ENCODE measurements at regions not wholly inside any gene's neighbourhood (a gene's known extent, or its start where the extent isn't known, plus 50 kb on each side); places are given as distances from the start of the nearest gene placed in this dataset.
"Not testable (repeated sequence)": the region's sequence is repeated elsewhere in the genome, so short reads cannot be mapped to it uniquely, and the experiment has no call there.

- no peak overlapping the region for H3K4me3 ChIP-seq (replicated peaks; ENCODE audit: low read depth, low read length)
- TF ChIP-seq, protein P1, sequence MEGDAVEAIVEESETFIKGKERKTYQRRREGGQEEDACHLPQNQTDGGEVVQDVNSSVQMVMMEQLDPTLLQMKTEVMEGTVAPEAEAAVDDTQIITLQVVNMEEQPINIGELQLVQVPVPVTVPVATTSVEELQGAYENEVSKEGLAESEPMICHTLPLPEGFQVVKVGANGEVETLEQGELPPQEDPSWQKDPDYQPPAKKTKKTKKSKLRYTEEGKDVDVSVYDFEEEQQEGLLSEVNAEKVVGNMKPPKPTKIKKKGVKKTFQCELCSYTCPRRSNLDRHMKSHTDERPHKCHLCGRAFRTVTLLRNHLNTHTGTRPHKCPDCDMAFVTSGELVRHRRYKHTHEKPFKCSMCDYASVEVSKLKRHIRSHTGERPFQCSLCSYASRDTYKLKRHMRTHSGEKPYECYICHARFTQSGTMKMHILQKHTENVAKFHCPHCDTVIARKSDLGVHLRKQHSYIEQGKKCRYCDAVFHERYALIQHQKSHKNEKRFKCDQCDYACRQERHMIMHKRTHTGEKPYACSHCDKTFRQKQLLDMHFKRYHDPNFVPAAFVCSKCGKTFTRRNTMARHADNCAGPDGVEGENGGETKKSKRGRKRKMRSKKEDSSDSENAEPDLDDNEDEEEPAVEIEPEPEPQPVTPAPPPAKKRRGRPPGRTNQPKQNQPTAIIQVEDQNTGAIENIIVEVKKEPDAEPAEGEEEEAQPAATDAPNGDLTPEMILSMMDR (IDR thresholded peaks at IDR 0.05; ENCODE audit: low read depth, low read length, missing control alignments), result no peak
- no peak for DNase-seq (ENCODE audit: extremely low read depth, low read depth)
Measured at GRCh38 chr2:144642131-144642530, 122.2 kb upstream of the ZEB2 start.

DNA sequence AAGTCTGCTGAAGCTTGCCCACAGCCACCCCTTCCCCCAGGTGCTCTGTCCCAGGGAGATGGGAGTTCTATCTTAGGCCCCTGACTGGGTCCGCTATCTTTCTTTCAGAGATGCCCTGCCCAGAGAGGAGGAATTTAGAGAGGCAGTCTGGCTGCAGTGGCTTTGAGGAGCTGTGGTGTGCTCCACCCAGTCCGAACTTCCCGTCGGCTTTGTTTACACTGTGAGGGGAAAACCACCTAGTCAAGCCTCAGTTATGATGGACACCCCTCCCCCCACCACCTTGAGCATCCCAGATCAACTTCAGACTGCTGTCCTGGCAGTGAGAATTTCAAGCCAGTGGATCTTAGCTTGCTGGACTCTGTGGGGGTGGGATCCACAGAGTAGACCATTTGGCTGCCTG, 118.3 kb upstream of the ZEB2 start:
- not testable (repeated sequence) for H3K4me3 ChIP-seq (replicated peaks; ENCODE audit: low read depth, low read length); DNase-seq (ENCODE audit: extremely low read depth, low read depth)

DNA sequence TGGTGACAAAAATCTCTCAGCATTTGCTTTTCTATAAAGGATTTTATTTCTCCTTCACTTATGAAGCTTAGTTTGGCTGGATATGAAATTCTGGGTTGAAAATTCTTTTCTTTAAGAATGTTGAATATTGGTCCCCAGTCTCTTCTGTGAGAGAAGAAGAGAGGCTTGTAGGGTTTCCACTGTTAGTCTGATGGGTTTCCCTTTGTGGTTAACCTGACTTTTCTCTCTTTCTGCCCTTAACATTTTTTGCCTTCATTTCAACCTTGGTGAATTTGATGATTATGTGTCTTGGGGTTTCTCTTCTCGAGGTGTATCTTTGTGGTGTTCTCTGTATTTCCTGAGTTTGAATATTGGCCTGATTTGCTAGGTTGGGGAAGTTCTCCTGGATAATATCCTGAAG, 116.9 kb upstream of the ZEB2 start:
- DNase-seq (ENCODE audit: extremely low read depth, low read depth); H3K4me3 ChIP-seq (replicated peaks; ENCODE audit: low read depth, low read length): not testable (repeated sequence)

DNA sequence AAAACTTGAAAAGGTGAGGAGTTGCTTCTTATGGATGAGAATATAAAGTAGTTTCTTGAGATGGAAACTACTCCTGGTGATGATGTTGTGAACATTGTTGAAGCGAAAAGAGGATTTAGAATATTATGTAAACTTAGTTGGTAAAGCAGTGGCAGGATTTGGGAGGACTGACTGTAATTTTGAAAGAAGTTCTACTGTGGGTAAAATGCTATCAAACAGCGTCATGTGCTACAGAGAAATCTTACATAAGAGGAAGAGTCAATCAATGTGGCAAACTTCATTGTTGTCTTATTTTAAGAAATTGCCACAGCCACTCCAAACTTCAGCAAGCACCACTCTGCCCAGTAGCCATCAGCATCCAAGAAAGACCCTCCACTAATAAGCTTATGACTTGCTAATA, 112.9 kb upstream of the ZEB2 start:
- TF ChIP-seq, protein P1 (IDR thresholded peaks at IDR 0.05; ENCODE audit: low read depth, low read length, missing control alignments), result no peak
- DNase-seq (ENCODE audit: extremely low read depth, low read depth), result no peak
- H3K4me3 ChIP-seq (replicated peaks; ENCODE audit: low read depth, low read length), result no peak overlapping the region

- DNase-seq (ENCODE audit: extremely low read depth, low read depth), result no peak
- TF ChIP-seq, protein P1 (IDR thresholded peaks at IDR 0.05; ENCODE audit: low read depth, low read length, missing control alignments), result no peak
- H3K4me3 ChIP-seq (replicated peaks; ENCODE audit: low read depth, low read length), result no peak overlapping the region
Measured at GRCh38 chr2:144631636-144632035, 111.7 kb upstream of the ZEB2 start.

- DNase-seq (ENCODE audit: extremely low read depth, low read depth), result no peak
- TF ChIP-seq, protein P1 (IDR thresholded peaks at IDR 0.05; ENCODE audit: low read depth, low read length, missing control alignments), result no peak
- H3K4me3 ChIP-seq (replicated peaks; ENCODE audit: low read depth, low read length), result no peak overlapping the region
Measured at GRCh38 chr2:144630459-144631215, 110.7 kb upstream of the ZEB2 start.

- DNase-seq (ENCODE audit: extremely low read depth, low read depth), result no peak
- H3K4me3 ChIP-seq (replicated peaks; ENCODE audit: low read depth, low read length), result no peak overlapping the region
- TF ChIP-seq, protein P1 (IDR thresholded peaks at IDR 0.05; ENCODE audit: low read depth, low read length, missing control alignments), result no peak
Measured at GRCh38 chr2:144629935-144630334, 110.0 kb upstream of the ZEB2 start.

- H3K4me3 ChIP-seq (replicated peaks; ENCODE audit: low read depth, low read length), result no peak overlapping the region
- no peak for DNase-seq (ENCODE audit: extremely low read depth, low read depth)
- TF ChIP-seq, protein P1 (IDR thresholded peaks at IDR 0.05; ENCODE audit: low read depth, low read length, missing control alignments), result no peak
Measured at GRCh38 chr2:144628566-144628965, 108.6 kb upstream of the ZEB2 start.

Data from HFF-Myc (cell line).